HG03045 (cell line): ENCODE measurements at regions not wholly inside any gene's neighbourhood (a gene's known extent, or its start where the extent isn't known, plus 50 kb on each side); places are given as distances from the start of the nearest gene placed in this dataset.

Source experiments
- ATAC-seq: cut with Tn5 transposase; IDR thresholded peaks from one replicate; pipeline ENCODE4 v1.9.1; 2021; ENCODE audit warnings: mild to moderate bottlenecking, moderate library complexity; ENCODE audit not compliant: unreplicated experiment

- no peak for ATAC-seq
Observed at GRCh38 chr21:16011719-16012118, 281.9 kb downstream of the USP25 start.

- no peak for ATAC-seq
Observed at GRCh38 chr21:16013570-16013969, 283.8 kb downstream of the USP25 start.

- no peak for ATAC-seq
Observed at GRCh38 chr21:16020878-16021277, 291.1 kb downstream of the USP25 start.

GRCh38 chr21:16022116-16022515 lies 292.3 kb downstream of the USP25 start:
- no peak for ATAC-seq

GRCh38 chr21:16022921-16023320 lies 293.1 kb downstream of the USP25 start:
- no peak for ATAC-seq

- no peak for ATAC-seq
Observed at GRCh38 chr21:16028142-16028541, 298.4 kb downstream of the USP25 start.

- ATAC-seq = no peak
Observed at GRCh38 chr21:16028941-16029464, 299.2 kb downstream of the USP25 start.

GRCh38 chr21:16033193-16033592 lies 303.4 kb downstream of the USP25 start:
- ATAC-seq = no peak

- no peak for ATAC-seq
Observed at GRCh38 chr21:16034446-16035190, 304.8 kb downstream of the USP25 start.

GRCh38 chr21:16037421-16037955 lies 307.7 kb downstream of the USP25 start:
- no peak for ATAC-seq

- no peak for ATAC-seq
Observed at GRCh38 chr21:16040601-16041000, 310.8 kb downstream of the USP25 start.

- ATAC-seq = no peak
Observed at GRCh38 chr21:16044676-16045075, 314.9 kb downstream of the USP25 start.

GRCh38 chr21:16046656-16047330 lies 317.0 kb downstream of the USP25 start:
- ATAC-seq = no peak

- no peak for ATAC-seq
Observed at GRCh38 chr21:16047904-16048303, 318.1 kb downstream of the USP25 start.

GRCh38 chr21:16055014-16055413 lies 325.2 kb downstream of the USP25 start:
- no peak for ATAC-seq

- no peak for ATAC-seq
Observed at GRCh38 chr21:16058896-16059295, 329.1 kb downstream of the USP25 start.

- ATAC-seq = no peak
Observed at GRCh38 chr21:16059981-16060380, 330.2 kb downstream of the USP25 start.

GRCh38 chr21:16061194-16061593 lies 331.4 kb downstream of the USP25 start:
- no peak for ATAC-seq

GRCh38 chr21:16069178-16070112 lies 339.7 kb downstream of the USP25 start:
- ATAC-seq = no peak

GRCh38 chr21:16070207-16070651 lies 340.4 kb downstream of the USP25 start:
- ATAC-seq = no peak

GRCh38 chr21:16071092-16071491 lies 341.3 kb downstream of the USP25 start:
- no peak for ATAC-seq
